ENCODE measurements at regions not wholly inside any gene's neighbourhood (a gene's known extent, or its start where the extent isn't known, plus 50 kb on each side); places are given as distances from the start of the nearest gene placed in this dataset.

GRCh38 chr2:239854596-239854995 lies 170.5 kb downstream of the NDUFA10 start:
- Histone ChIP-seq H3K9me3 (no peaks in the 10 kb centered on the region), H3K27me3 (replicated peaks in 1 of 2; ENCODE audit: control insufficient read depth in 2 of 2, extremely low read depth in 1 of 2, insufficient read depth in 2 of 2, low read length in 1 of 2) (peaks cover 0 to 31% of the 10 kb centered on the region in 2 experiments), H3K4me1 (ENCODE audit: control insufficient read depth in 1 of 2, extremely low read depth in 1 of 2, insufficient read depth in 2 of 2, low read length in 2 of 2) (no peaks in the 10 kb centered on the region), H3K36me3 (ENCODE audit: control insufficient read depth in 2 of 2, extremely low read depth in 1 of 2, insufficient read depth in 1 of 2, low read length in 1 of 2) (no peaks in the 10 kb centered on the region), H3K4me3 (ENCODE audit: control insufficient read depth in 1 of 2, extremely low read depth in 1 of 2, low read length in 1 of 2) (no peak overlapping the region), H3K27ac (ENCODE audit: low read length) (no peak overlapping the region)
- Mint-ChIP-seq H3K36me3 (no peaks in the 10 kb centered on the region), H3K4me1 (no peaks in the 10 kb centered on the region), H3K27ac (no peak overlapping the region), H3K9me3 (peaks cover 13 to 14% (median 13%) of the 10 kb centered on the region in 3 donors), H3K4me3 (no peak overlapping the region), H3K27me3 (peaks cover 26 to 29% of the 10 kb centered on the region in 2 donors)
- DNase-seq, result no peak
- CTCF ChIA-PET, result no interaction called here
- no peak for ATAC-seq (replicated peaks in 1 of 4)
- 96% methylated on average over 4 of the region's 5 CpGs for WGBS (ENCODE audit: insufficient coverage)
- POLR2A ChIA-PET, result interaction anchor here in 1 of 2 donors (0.7 kb wide), 1 partner anchor 52 kb away, joined by 3 read pairs; no protein-coding TSS in a partner anchor

GRCh38 chr2:239853706-239854327 lies 171.3 kb downstream of the NDUFA10 start:
- no peak overlapping the region for H3K27ac Mint-ChIP-seq
- no peaks in the 10 kb centered on the region for H3K36me3 ChIP-seq (ENCODE audit: control insufficient read depth in 2 of 2, extremely low read depth in 1 of 2, insufficient read depth in 1 of 2, low read length in 1 of 2)
- DNase-seq (no peak), ATAC-seq (replicated peaks in 1 of 4) (no peak)
- no peaks in the 10 kb centered on the region for H3K36me3 Mint-ChIP-seq
- H3K27me3 Mint-ChIP-seq, result peaks cover 30 to 32% of the 10 kb centered on the region in 2 donors
- H3K27me3 ChIP-seq (replicated peaks in 1 of 2; ENCODE audit: control insufficient read depth in 2 of 2, extremely low read depth in 1 of 2, insufficient read depth in 2 of 2, low read length in 1 of 2), result peaks cover 0 to 31% of the 10 kb centered on the region in 2 experiments
- no peak overlapping the region for H3K27ac ChIP-seq (ENCODE audit: low read length)
- no peaks in the 10 kb centered on the region for H3K4me1 ChIP-seq (ENCODE audit: control insufficient read depth in 1 of 2, extremely low read depth in 1 of 2, insufficient read depth in 2 of 2, low read length in 2 of 2)
- peaks cover 18 to 19% (median 19%) of the 10 kb centered on the region in 3 donors for H3K9me3 Mint-ChIP-seq
- ChIA-PET CTCF (no interaction called here), POLR2A (interaction anchor here in 1 of 2 donors (0.7 kb wide), 1 partner anchor 51 kb away, joined by 3 read pairs; no protein-coding TSS in a partner anchor)
- H3K9me3 ChIP-seq, result no peaks in the 10 kb centered on the region
- no peak overlapping the region for H3K4me3 ChIP-seq (ENCODE audit: control insufficient read depth in 1 of 2, extremely low read depth in 1 of 2, low read length in 1 of 2)
- no peak overlapping the region for H3K4me3 Mint-ChIP-seq
- H3K4me1 Mint-ChIP-seq, result no peaks in the 10 kb centered on the region
- 73% methylated on average over 4 of the region's 8 CpGs for WGBS (ENCODE audit: insufficient coverage)

- Histone ChIP-seq H3K4me3 (ENCODE audit: control insufficient read depth in 1 of 2, extremely low read depth in 1 of 2, low read length in 1 of 2) (no peak overlapping the region), H3K27ac (ENCODE audit: low read length) (no peak overlapping the region), H3K9me3 (no peaks in the 10 kb centered on the region), H3K27me3 (replicated peaks in 1 of 2; ENCODE audit: control insufficient read depth in 2 of 2, extremely low read depth in 1 of 2, insufficient read depth in 2 of 2, low read length in 1 of 2) (peaks cover 0 to 31% of the 10 kb centered on the region in 2 experiments), H3K4me1 (ENCODE audit: control insufficient read depth in 1 of 2, extremely low read depth in 1 of 2, insufficient read depth in 2 of 2, low read length in 2 of 2) (no peaks in the 10 kb centered on the region), H3K36me3 (ENCODE audit: control insufficient read depth in 2 of 2, extremely low read depth in 1 of 2, insufficient read depth in 1 of 2, low read length in 1 of 2) (no peaks in the 10 kb centered on the region)
- Mint-ChIP-seq H3K27ac (no peak overlapping the region), H3K9me3 (peaks cover 19 to 24% (median 19%) of the 10 kb centered on the region in 3 donors), H3K4me3 (no peak overlapping the region), H3K4me1 (no peaks in the 10 kb centered on the region), H3K27me3 (peaks cover 29 to 32% of the 10 kb centered on the region in 2 donors), H3K36me3 (no peaks in the 10 kb centered on the region)
- WGBS (ENCODE audit: insufficient coverage), result 85% methylated on average over 2 of the region's 8 CpGs
- ChIA-PET CTCF (no interaction called here), POLR2A (no interaction called here)
- peak in 1 of 35 experiments; percentile 12 for DNase-seq
- ATAC-seq (replicated peaks in 1 of 4), result no peak
Measured at GRCh38 chr2:239853121-239853520, 172.0 kb downstream of the NDUFA10 start.

- Mint-ChIP-seq H3K36me3 (no peaks in the 10 kb centered on the region), H3K27me3 (peaks cover 30 to 37% of the 10 kb centered on the region in 2 donors), H3K4me3 (no peak overlapping the region), H3K4me1 (peaks cover 0 to 1% (median 0%) of the 10 kb centered on the region in 3 donors), H3K9me3 (peaks cover 19 to 24% (median 19%) of the 10 kb centered on the region in 3 donors), H3K27ac (no peak overlapping the region)
- ChIA-PET POLR2A (no interaction called here), CTCF (interaction anchor here in 1 of 2 donors (0.5 kb wide), 1 partner anchor 797 kb away, joined by 4 read pairs; no protein-coding TSS in a partner anchor)
- no peaks in the 10 kb centered on the region for H3K9me3 ChIP-seq
- no peak overlapping the region for H3K4me3 ChIP-seq (ENCODE audit: control insufficient read depth in 1 of 2, extremely low read depth in 1 of 2, low read length in 1 of 2)
- no peaks in the 10 kb centered on the region for H3K36me3 ChIP-seq (ENCODE audit: control insufficient read depth in 2 of 2, extremely low read depth in 1 of 2, insufficient read depth in 1 of 2, low read length in 1 of 2)
- ATAC-seq (replicated peaks in 1 of 4), result no peak
- no peak overlapping the region for H3K27ac ChIP-seq (ENCODE audit: low read length)
- WGBS (ENCODE audit: insufficient coverage), result 92% methylated on average over 5 of the region's 7 CpGs
- peak in 1 of 35 experiments; percentile 11 for DNase-seq
- peaks cover 0 to 36% of the 10 kb centered on the region in 2 experiments for H3K27me3 ChIP-seq (replicated peaks in 1 of 2; ENCODE audit: control insufficient read depth in 2 of 2, extremely low read depth in 1 of 2, insufficient read depth in 2 of 2, low read length in 1 of 2)
- no peaks in the 10 kb centered on the region for H3K4me1 ChIP-seq (ENCODE audit: control insufficient read depth in 1 of 2, extremely low read depth in 1 of 2, insufficient read depth in 2 of 2, low read length in 2 of 2)
Measured at GRCh38 chr2:239852272-239852671, 172.9 kb downstream of the NDUFA10 start.

- H3K4me1 ChIP-seq (ENCODE audit: control insufficient read depth in 1 of 2, extremely low read depth in 1 of 2, insufficient read depth in 2 of 2, low read length in 2 of 2), result peaks cover 0 to 8% of the 10 kb centered on the region in 2 experiments
- H3K36me3 ChIP-seq (ENCODE audit: control insufficient read depth in 2 of 2, extremely low read depth in 1 of 2, insufficient read depth in 1 of 2, low read length in 1 of 2), result no peaks in the 10 kb centered on the region
- H3K27ac Mint-ChIP-seq, result no peak overlapping the region
- ChIA-PET CTCF (no interaction called here), POLR2A (no interaction called here)
- H3K27me3 ChIP-seq (replicated peaks in 1 of 2; ENCODE audit: control insufficient read depth in 2 of 2, extremely low read depth in 1 of 2, insufficient read depth in 2 of 2, low read length in 1 of 2), result peaks cover 0 to 20% of the 10 kb centered on the region in 2 experiments
- H3K9me3 Mint-ChIP-seq, result peaks cover 19 to 39% (median 22%) of the 10 kb centered on the region in 3 donors
- H3K4me3 ChIP-seq (ENCODE audit: control insufficient read depth in 1 of 2, extremely low read depth in 1 of 2, low read length in 1 of 2), result no peak overlapping the region
- H3K27ac ChIP-seq (ENCODE audit: low read length), result no peak overlapping the region
- peaks cover 4% of the 10 kb centered on the region for H3K9me3 ChIP-seq
- no peak for DNase-seq
- peaks cover 0 to 16% (median 0%) of the 10 kb centered on the region in 3 donors for H3K4me1 Mint-ChIP-seq
- ATAC-seq (replicated peaks in 1 of 4), result no peak
- peaks cover 21 to 27% of the 10 kb centered on the region in 2 donors for H3K27me3 Mint-ChIP-seq
- H3K36me3 Mint-ChIP-seq, result peaks cover 3% of the 10 kb centered on the region
- H3K4me3 Mint-ChIP-seq, result no peak overlapping the region
- 29% methylated on average over 1 of the region's 9 CpGs for WGBS (ENCODE audit: insufficient coverage)
Measured at GRCh38 chr2:239846789-239847676, 178.1 kb downstream of the NDUFA10 start.

GRCh38 chr2:239845968-239846367 lies 179.2 kb downstream of the NDUFA10 start:
- H3K36me3 ChIP-seq (ENCODE audit: control insufficient read depth in 2 of 2, extremely low read depth in 1 of 2, insufficient read depth in 1 of 2, low read length in 1 of 2), result no peaks in the 10 kb centered on the region
- peaks cover 4% of the 10 kb centered on the region for H3K9me3 ChIP-seq
- H3K9me3 Mint-ChIP-seq, result peaks cover 13 to 33% (median 17%) of the 10 kb centered on the region in 3 donors
- POLR2A ChIA-PET, result no interaction called here
- peaks cover 0 to 8% of the 10 kb centered on the region in 2 experiments for H3K4me1 ChIP-seq (ENCODE audit: control insufficient read depth in 1 of 2, extremely low read depth in 1 of 2, insufficient read depth in 2 of 2, low read length in 2 of 2)
- H3K27me3 Mint-ChIP-seq, result peaks cover 23 to 25% of the 10 kb centered on the region in 2 donors
- no peak overlapping the region for H3K27ac Mint-ChIP-seq
- no peak for DNase-seq
- H3K36me3 Mint-ChIP-seq, result peaks cover 3% of the 10 kb centered on the region
- CTCF ChIA-PET, result no interaction called here
- no peak overlapping the region for H3K4me3 ChIP-seq (ENCODE audit: control insufficient read depth in 1 of 2, extremely low read depth in 1 of 2, low read length in 1 of 2)
- H3K4me3 Mint-ChIP-seq, result no peak overlapping the region
- no peak overlapping the region for H3K27ac ChIP-seq (ENCODE audit: low read length)
- peaks cover 0 to 16% (median 0%) of the 10 kb centered on the region in 3 donors for H3K4me1 Mint-ChIP-seq
- peaks cover 0 to 13% of the 10 kb centered on the region in 2 experiments for H3K27me3 ChIP-seq (replicated peaks in 1 of 2; ENCODE audit: control insufficient read depth in 2 of 2, extremely low read depth in 1 of 2, insufficient read depth in 2 of 2, low read length in 1 of 2)
- no peak for ATAC-seq (replicated peaks in 1 of 4)
